Tibial artery (tissue), 4 donors: ENCODE measurements at regions not wholly inside any gene's neighbourhood (a gene's known extent, or its start where the extent isn't known, plus 50 kb on each side); places are given as distances from the start of the nearest gene placed in this dataset.

ENCODE experiments used
- DNase-seq, 2 donors: peaks; one replicate each; pipeline ENCODE4 v3.0.0-alpha.2; 2019
- H3K27ac ChIP-seq, 2 donors: fragments of 200-600 bp; sonication (generic) in 1 of 2; 1 replicate in 1 of 2; 2 replicates in 1 of 2; pipeline ENCODE4 v1.5.1; 2018 to 2019; ENCODE audit warnings: mild to moderate bottlenecking in 1 of 2
- H3K27me3 ChIP-seq, 2 donors: fragments of 200-600 bp; sonication (generic) in 1 of 2; one replicate each; pipeline versions ENCODE4 v1.5.1 to v1.6.0; 2016 to 2019
- H3K36me3 ChIP-seq, 3 donors: fragments of 200-600 bp; sonication (generic) in 2 of 3; one replicate each; pipeline ENCODE4 v1.5.1; 2016 to 2019; ENCODE audit warnings: mild to moderate bottlenecking in 2 of 3
- H3K4me1 ChIP-seq, 4 donors: fragments of 200-600 bp; sonication (generic) in 2 of 4; 1 replicate in 3 of 4; 2 replicates in 1 of 4; pipeline ENCODE4 v1.5.1; 2016 to 2019
- H3K4me3 ChIP-seq, 2 donors: fragments of 200-600 bp; sonication (generic) in 1 of 2; 1 replicate in 1 of 2; 2 replicates in 1 of 2; pipeline ENCODE4 v1.5.1; 2018 to 2019; ENCODE audit warnings: mild to moderate bottlenecking in 2 of 2
- H3K9me3 ChIP-seq, 3 donors: fragments of 200-600 bp; sonication (generic) in 1 of 3; one replicate each; pipeline ENCODE4 v1.5.1; 2016 to 2019
- intact Hi-C: fragments of 100-400 bp; cut with DNase I; formaldehyde crosslinking; loops from one replicate; pipeline ENCODE4 v1.15.0; 2023; ENCODE audit warnings: low total_unique reads
- TF ChIP-seq, protein P1 (sequence below), 2 experiments: fragments of 200-600 bp in 1 of 2; fragments of 450-650 bp in 1 of 2; IDR thresholded peaks; one replicate each; pipeline ENCODE4 v1.5.1; 2017 to 2019; ENCODE audit warnings: antibody characterized with exemption in 2 of 2, mild to moderate bottlenecking in 1 of 2, moderate library complexity in 1 of 2

DNA sequence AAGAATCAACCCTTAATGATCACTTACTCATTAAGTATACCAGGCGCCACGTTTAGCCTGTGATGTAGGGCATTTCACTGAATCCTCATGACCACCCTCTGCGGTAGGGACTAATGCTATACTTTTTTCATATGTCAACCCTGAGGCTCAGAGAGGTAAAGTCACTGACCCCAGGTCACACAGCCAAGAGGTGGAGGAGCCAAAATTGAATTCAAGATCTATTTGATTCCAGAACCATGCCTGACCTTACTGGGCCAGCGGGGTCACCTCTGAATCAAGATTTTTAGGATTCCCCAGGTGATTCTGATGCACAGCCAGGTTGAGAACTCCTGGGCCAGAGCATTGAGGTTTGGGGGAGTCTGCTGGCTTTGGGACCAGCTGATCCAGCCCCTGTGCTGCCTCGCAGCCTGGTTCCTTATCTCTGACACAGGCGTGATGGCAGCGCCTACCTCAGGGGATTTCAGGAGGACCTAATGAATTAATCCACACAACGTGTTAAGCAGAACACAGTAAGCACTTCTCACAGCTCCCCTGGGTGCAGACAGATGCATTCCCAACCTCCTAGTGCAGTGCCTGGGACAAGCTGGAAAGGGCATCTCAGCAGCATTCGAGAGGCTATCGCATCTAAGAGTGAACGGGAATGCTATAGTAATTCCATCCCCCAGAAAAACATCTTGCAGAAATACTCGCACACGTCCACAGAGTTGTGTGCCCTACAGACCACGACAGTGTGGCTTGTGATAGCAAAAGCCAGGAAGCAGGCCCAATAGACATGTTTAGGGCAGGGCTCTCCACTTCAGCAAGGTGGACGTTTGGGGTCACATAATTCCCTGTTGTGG, 101.4 kb upstream of the PTPN1 start:
- Histone ChIP-seq H3K36me3 (no peaks in the 10 kb centered on the region), H3K4me1 (peaks cover 0 to 62% (median 27%) of the 10 kb centered on the region in 4 donors), H3K27ac (peak overlapping the region; percentile 3 to 41), H3K9me3 (no peaks in the 10 kb centered on the region), H3K27me3 (no peaks in the 10 kb centered on the region), H3K4me3 (no peak overlapping the region)
- TF ChIP-seq, protein P1, sequence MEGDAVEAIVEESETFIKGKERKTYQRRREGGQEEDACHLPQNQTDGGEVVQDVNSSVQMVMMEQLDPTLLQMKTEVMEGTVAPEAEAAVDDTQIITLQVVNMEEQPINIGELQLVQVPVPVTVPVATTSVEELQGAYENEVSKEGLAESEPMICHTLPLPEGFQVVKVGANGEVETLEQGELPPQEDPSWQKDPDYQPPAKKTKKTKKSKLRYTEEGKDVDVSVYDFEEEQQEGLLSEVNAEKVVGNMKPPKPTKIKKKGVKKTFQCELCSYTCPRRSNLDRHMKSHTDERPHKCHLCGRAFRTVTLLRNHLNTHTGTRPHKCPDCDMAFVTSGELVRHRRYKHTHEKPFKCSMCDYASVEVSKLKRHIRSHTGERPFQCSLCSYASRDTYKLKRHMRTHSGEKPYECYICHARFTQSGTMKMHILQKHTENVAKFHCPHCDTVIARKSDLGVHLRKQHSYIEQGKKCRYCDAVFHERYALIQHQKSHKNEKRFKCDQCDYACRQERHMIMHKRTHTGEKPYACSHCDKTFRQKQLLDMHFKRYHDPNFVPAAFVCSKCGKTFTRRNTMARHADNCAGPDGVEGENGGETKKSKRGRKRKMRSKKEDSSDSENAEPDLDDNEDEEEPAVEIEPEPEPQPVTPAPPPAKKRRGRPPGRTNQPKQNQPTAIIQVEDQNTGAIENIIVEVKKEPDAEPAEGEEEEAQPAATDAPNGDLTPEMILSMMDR (IDR thresholded peaks at IDR 0.05), result no peak
- intact Hi-C loops, result no loop called here
- DNase-seq, result no peak

DNA sequence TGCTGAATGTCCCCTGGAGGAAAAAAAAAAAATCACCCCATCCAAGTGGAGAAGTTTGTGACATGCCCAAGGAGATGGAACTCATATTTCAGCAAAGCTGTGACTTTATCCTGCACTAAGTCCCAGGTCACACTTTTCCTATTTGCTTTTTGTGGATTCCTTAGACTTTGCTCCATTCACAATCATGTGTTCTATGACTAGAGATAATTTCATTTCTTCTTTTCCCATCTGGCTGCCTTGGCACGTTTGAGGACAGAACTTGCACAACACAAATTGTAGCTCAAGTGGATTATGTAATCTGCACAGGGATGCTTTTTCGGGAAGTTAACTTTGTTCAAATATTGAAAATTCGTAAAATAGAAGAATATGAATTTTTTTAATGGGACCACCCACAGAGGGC, 100.7 kb upstream of the PTPN1 start:
- Histone ChIP-seq H3K9me3 (no peaks in the 10 kb centered on the region), H3K27me3 (no peaks in the 10 kb centered on the region), H3K36me3 (no peaks in the 10 kb centered on the region), H3K4me1 (peaks cover 0 to 62% (median 22%) of the 10 kb centered on the region in 4 donors), H3K27ac (peak overlapping the region; percentile 3 to 41), H3K4me3 (no peak overlapping the region)
- TF ChIP-seq, protein P1 (IDR thresholded peaks at IDR 0.05), result no peak
- intact Hi-C loops, result no loop called here
- DNase-seq, result peak in 1 of 2 donors; percentile 75

DNA sequence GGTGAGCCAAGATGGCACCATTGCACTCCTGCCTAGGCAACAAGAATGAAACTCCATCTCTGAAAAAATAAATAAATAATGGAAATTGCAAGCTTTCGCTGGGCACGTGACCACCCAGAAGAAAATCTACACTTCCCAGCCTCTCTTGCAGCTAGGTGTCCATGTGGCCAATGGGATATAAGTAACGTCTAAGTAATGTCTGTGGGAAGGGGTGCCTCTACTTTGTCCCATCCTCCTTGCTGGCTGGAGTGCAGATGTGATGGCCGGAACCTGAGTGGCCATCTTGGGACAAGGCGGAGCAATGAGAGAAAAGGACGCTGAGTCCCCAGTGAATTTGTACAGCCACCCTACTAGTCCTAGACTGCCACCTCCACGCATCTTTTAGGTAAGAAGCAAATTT, 99.8 kb upstream of the PTPN1 start:
- H3K36me3 ChIP-seq, result no peaks in the 10 kb centered on the region
- no peak for DNase-seq
- TF ChIP-seq, protein P1 (IDR thresholded peaks at IDR 0.05), result no peak
- peaks cover 6 to 62% (median 21%) of the 10 kb centered on the region in 4 donors for H3K4me1 ChIP-seq
- H3K27me3 ChIP-seq, result no peaks in the 10 kb centered on the region
- H3K4me3 ChIP-seq, result no peak overlapping the region
- H3K27ac ChIP-seq, result no peak overlapping the region
- H3K9me3 ChIP-seq, result no peaks in the 10 kb centered on the region
- intact Hi-C loops, result no loop called here

DNA sequence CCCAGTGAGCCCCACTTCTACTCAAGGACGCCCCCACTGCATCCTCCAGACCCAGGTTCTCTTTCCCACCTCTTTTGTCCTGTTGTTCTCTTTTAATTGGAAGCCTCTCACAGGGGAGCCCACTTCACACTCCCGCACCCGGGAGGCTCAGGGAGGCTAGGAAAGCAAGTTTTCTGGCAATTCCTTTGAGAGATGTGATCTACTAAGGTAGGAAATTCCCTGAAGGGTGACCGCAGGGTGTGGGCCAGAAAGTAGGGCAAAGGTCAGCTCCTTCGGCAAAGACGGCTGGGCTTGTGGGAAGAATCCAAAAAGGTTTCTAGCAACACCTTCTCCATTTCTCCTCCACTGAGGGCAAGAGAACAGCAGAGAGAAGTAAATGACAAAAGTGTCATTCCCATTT, 98.1 kb upstream of the PTPN1 start:
- Histone ChIP-seq H3K27ac (peak overlapping the region; percentile 97 to 98), H3K27me3 (no peaks in the 10 kb centered on the region), H3K4me3 (no peak overlapping the region), H3K36me3 (no peaks in the 10 kb centered on the region), H3K4me1 (peaks cover 22 to 59% (median 27%) of the 10 kb centered on the region in 4 donors), H3K9me3 (no peaks in the 10 kb centered on the region)
- intact Hi-C loops, result no loop called here
- TF ChIP-seq, protein P1 (IDR thresholded peaks at IDR 0.05), result no peak
- no peak for DNase-seq

DNA sequence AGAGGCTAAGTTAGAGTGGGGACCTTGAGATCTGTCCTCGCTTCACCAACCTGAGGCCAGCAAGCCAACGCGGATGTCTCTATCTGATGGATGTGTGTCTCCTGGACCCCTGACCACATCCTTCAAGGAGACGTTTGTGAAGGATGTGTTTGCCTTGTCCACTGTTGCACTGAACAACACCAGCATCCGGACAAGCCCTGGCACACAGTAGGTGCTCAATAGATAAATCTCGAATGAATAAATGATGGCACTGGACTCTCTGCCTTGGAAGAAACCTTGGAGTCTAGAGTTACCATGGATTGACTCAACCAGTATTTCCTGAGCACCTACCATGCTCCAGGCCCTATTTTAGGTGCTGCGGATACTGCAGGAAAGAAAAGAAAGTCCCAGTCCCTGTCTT, 97.7 kb upstream of the PTPN1 start:
- TF ChIP-seq, protein P1 (IDR thresholded peaks at IDR 0.05), result no peak
- H3K27ac ChIP-seq, result peak overlapping the region; percentile 97 to 98
- no peak for DNase-seq
- H3K9me3 ChIP-seq, result no peaks in the 10 kb centered on the region
- no peak overlapping the region for H3K4me3 ChIP-seq
- peaks cover 24 to 59% (median 29%) of the 10 kb centered on the region in 4 donors for H3K4me1 ChIP-seq
- intact Hi-C loops, result no loop called here
- H3K27me3 ChIP-seq, result no peaks in the 10 kb centered on the region
- no peaks in the 10 kb centered on the region for H3K36me3 ChIP-seq
